HG02943 (cell line): ENCODE measurements at regions not wholly inside any gene's neighbourhood (a gene's known extent, or its start where the extent isn't known, plus 50 kb on each side); places are given as distances from the start of the nearest gene placed in this dataset.

Source experiments
- ATAC-seq: cut with Tn5 transposase; IDR thresholded peaks from one replicate; pipeline ENCODE4 v1.9.1; 2021; ENCODE audit warnings: mild to moderate bottlenecking, low read depth, moderate library complexity; ENCODE audit not compliant: unreplicated experiment

GRCh38 chr11:32200136-32200847 is 109.4 kb downstream of the RCN1 start:
- ATAC-seq = no peak

GRCh38 chr11:32204751-32205150 is 113.9 kb downstream of the RCN1 start:
- no peak for ATAC-seq

GRCh38 chr11:32210556-32210955 is 119.7 kb downstream of the RCN1 start:
- ATAC-seq = no peak

GRCh38 chr11:32213223-32213622 is 122.3 kb downstream of the RCN1 start:
- ATAC-seq = no peak

GRCh38 chr11:32215157-32215556 is 124.3 kb downstream of the RCN1 start:
- ATAC-seq = no peak

- no peak for ATAC-seq
Observed at GRCh38 chr11:32216749-32217148, 125.9 kb downstream of the RCN1 start.

GRCh38 chr11:32219320-32219719 is 128.4 kb downstream of the RCN1 start:
- no peak for ATAC-seq

- ATAC-seq = no peak
Observed at GRCh38 chr11:32221476-32222032, 130.7 kb downstream of the RCN1 start.

- no peak for ATAC-seq
Observed at GRCh38 chr11:32224580-32224979, 133.7 kb downstream of the RCN1 start.

- no peak for ATAC-seq
Observed at GRCh38 chr11:32225571-32226285, 134.9 kb downstream of the RCN1 start.

GRCh38 chr11:32226480-32226879 is 135.6 kb downstream of the RCN1 start:
- ATAC-seq = no peak

- ATAC-seq = no peak
Observed at GRCh38 chr11:32229576-32230240, 138.8 kb downstream of the RCN1 start.

GRCh38 chr11:32231909-32232493 is 141.1 kb downstream of the RCN1 start:
- no peak for ATAC-seq

GRCh38 chr11:32232516-32232915 is 141.6 kb downstream of the RCN1 start:
- no peak for ATAC-seq

GRCh38 chr11:32233276-32233675 is 142.4 kb downstream of the RCN1 start:
- no peak for ATAC-seq

- no peak for ATAC-seq
Observed at GRCh38 chr11:32233928-32234327, 143.1 kb downstream of the RCN1 start.

- ATAC-seq = no peak
Observed at GRCh38 chr11:32244453-32244852, 153.6 kb downstream of the RCN1 start.

- ATAC-seq = no peak
Observed at GRCh38 chr11:32253706-32254105, 162.8 kb downstream of the RCN1 start.

- ATAC-seq = no peak
Observed at GRCh38 chr11:32255841-32256240, 165.0 kb downstream of the RCN1 start.

GRCh38 chr11:32256466-32256865 is 165.6 kb downstream of the RCN1 start:
- no peak for ATAC-seq

GRCh38 chr11:32259641-32260081 is 168.8 kb downstream of the RCN1 start:
- peak; percentile 88 for ATAC-seq
